DMS153 (cell line): ENCODE measurements at regions not wholly inside any gene's neighbourhood (a gene's known extent, or its start where the extent isn't known, plus 50 kb on each side); places are given as distances from the start of the nearest gene placed in this dataset.

Experiments used
- DNase-seq: peaks from one replicate; lab custom pipeline; 2025; lab: John Stamatoyannopoulos, UW

DNA sequence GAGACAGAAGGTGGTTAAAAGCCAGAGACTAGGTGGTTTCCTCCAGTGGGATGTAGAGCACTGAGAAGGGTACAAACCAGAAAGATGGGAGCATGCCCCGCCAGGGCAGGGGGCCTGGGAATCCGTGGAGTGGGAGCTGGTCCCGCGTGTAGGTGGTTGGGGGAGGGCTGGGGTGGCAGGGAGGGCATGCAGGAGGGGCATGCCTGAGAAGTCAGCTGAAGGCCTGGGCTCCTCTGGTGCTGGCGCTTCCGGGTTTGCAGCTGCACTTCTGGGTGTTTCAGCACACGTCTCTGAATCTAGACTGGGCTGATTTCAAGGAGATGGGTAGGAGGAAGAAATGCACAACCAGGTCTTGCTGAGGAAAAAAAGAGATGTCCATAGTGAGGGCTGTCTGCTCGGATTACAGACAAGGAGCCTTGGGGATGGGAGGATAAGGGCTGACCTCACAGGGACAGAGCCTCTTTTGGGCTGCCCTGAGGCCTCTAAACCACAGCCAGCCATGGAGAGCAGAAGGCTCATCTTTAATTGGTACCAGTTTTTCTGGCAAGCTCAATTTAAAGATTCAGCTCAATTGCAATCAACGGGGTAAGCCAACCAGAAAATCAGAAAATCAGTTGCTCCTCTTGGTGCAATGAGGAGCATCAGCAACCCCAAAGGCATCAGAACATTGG is 151.9 kb downstream of the FAM43A start:
- DNase-seq = no peak

GRCh38 chr3:194838236-194838635 is 152.6 kb downstream of the FAM43A start:
- no peak for DNase-seq

DNA sequence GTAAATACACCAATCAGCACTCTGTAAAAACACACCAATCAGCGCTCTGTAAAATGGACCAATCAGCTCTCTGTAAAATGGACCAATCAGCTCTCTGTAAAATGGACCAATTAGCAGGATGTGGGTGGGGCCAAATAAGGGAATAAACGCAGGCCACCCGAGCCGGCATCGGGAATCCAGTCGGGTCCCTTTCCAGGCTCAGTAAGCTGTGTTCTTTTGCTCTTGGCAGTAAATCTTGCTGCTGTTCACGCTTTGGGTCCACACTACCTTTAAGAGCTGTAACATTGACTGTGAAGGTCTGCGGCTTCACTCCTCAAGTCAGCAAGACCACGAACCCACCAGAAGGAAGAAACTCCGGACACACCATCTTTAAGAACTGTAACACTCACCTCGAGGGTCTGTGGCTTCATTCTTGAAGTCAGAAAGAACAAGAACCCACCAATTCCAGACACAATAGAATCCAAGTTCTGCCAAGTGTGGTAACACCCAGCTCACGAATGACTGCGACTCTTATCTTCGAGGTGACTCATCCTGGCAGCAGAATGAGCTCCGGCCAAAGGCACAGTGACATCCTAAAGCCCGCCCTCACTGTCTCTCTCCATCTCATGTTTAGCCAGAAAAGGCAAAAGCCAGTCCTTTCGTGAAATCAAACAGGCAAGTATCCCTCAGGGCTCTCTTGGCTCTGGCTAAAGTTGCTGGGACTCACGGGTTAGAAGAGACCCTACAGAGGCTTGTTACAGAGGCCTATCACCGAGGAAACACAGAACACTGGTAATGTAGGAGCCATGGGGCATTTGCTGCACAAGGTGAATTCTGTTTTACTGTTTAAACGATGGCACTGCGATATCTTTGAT is 155.2 kb downstream of the FAM43A start:
- no peak for DNase-seq

DNA sequence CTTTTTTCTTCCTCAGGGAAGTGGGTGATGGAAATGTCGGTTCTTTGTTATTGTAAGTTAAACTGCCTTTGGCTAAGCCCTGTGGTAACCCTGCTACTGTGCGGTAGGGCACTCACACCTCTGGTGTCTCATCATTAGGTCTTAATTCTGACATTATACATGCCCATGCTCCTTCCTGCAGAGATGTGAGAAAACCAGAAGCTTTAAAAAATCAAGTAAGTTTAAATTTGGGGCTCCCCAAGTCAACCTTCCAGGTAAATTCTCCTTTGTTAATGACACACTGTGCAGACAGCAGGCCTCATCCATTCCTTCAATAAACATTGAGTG is 155.8 kb downstream of the FAM43A start:
- no peak for DNase-seq

DNA sequence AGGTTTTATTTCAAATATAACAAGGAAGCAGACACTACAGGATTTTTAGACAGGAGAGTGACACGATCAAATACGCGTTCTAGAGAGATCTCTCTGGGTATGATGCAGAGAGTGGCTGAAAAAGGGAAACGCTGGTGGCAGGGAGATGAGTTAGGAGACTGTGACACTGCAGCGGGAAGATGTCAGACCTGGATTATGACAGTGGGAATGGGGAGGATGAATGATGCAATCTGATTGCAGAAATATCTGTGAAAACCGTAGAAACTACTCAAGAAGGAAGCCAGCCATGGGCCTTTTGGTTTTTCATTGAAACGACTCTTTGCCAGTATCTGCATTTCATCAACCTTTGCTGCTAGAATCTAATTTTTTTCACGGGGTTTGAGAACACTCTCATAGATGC is 157.9 kb downstream of the FAM43A start:
- DNase-seq = no peak

GRCh38 chr3:194844046-194844445 is 158.4 kb downstream of the FAM43A start:
- no peak for DNase-seq

DNA sequence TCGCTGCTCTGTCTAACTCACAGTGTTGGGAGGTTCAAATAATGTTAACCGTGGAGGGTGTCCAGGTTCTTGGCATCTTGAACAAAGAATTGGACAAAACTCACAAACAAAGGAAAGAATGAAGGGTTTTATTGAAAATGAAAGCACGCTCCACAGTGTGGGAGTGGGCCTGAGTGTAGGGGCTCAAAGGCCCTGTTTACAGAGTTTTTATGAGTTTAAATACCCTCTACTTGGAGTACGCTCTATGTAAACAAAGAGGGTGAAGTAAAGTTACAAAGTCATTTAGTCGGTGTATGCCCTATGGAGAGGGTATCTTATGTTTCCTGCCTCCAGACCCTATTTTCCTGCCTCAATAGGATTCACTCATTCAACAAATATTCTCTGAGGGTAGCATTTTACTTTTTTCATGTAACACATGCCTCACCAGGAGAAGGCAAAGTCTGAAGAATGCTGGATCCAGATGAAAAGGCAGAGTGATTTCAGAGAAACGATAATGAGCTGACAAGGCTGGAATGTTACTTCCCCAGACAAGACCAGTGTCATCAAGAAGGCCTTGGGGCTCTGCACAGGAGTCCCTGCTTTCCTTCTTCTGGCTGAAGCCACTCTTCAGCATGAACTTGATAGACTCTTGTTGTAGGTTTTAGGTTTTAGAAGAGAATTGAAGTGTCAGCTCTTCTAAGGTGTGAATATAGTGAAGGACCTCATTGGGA is 163.6 kb downstream of the FAM43A start:
- no peak for DNase-seq

DNA sequence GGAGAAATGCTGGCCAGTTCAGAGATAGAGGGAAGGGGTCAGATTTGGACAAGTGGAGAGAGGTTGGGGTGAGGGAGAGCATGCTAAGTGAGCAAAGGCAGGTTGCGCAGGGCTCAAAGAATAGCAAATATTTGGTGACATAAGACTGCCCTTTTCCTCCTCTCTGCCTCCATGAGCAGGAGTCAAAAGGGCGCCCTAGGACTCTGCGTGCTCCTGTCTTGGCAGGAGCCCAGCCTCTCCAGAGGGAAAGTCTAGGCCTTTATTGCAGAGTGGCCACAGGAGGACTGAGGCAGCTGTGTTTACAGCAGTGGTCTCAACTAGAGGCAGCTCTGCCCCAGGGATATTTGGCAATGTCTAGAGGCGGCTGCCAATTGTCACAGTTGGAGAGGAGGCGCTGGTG is 165.6 kb downstream of the FAM43A start:
- DNase-seq = peak; percentile 54

- DNase-seq = no peak
These were observed 166.3 kb downstream of the FAM43A start for GRCh38 chr3:194851941-194852340.

GRCh38 chr3:194852345-194852744 is 166.7 kb downstream of the FAM43A start:
- no peak for DNase-seq

GRCh38 chr3:194852831-194853508 is 167.3 kb downstream of the FAM43A start:
- DNase-seq = peak; percentile 60

GRCh38 chr3:194854206-194854605 is 168.5 kb downstream of the FAM43A start:
- DNase-seq = no peak

GRCh38 chr3:194854659-194855390 is 169.1 kb downstream of the FAM43A start:
- DNase-seq = no peak

GRCh38 chr3:194856296-194856695 is 170.6 kb downstream of the FAM43A start:
- no peak for DNase-seq

DNA sequence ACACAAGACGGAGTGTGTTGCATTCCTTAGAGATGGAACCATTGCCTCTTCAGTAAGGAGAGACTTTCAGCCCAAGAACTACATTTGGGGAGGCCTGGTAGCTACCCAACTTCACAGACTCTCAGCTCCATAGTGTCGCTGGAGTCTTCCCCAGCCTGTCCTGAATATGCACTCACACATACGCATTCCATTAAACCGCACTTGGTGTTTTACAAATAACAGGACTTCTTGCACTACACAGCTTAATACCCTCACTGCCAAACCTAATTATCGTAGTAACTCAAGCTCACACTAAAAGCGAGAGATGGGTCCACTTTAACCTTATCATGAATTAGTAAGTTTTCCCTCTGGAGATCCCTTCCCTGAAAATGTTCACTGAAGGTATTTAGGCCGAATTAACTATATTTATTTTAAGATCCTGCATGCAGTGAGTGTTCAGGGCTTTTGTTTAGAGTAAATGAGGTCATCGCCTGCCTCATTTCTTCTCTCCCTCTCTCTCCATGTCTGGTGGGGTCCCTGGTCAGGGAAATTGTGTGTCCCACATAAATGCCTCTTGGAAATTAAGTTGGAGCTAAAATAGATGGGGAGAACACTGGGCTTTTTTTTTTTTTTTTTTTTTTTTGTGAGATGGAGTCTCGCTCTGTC is 171.9 kb downstream of the FAM43A start:
- DNase-seq = no peak

- DNase-seq = no peak
These were observed 172.7 kb downstream of the FAM43A start for GRCh38 chr3:194858382-194858781.

- no peak for DNase-seq
These were observed 175.0 kb downstream of the FAM43A start for GRCh38 chr3:194860725-194861124.

DNA sequence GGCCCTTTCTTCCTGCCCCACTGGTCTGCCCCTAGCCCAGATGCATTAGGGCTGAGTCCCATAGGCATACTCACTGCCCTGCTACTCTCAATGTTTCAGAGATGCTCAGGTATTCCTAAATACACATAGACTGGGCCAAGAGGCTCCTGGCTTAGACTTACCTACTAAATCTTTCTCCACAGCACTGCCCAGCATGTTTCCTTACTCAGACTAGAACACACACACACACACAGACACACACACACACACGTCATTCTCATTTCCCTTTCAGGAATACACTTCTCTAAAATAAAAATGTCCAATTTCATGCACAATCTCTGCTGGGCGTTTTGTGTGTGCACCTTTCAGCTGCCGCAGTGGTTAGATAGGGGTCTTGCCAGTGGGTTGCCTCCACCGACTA is 175.7 kb downstream of the FAM43A start:
- DNase-seq = no peak

GRCh38 chr3:194865061-194865460 is 179.4 kb downstream of the FAM43A start:
- no peak for DNase-seq

- DNase-seq = no peak
These were observed 179.9 kb downstream of the FAM43A start for GRCh38 chr3:194865615-194866014.

DNA sequence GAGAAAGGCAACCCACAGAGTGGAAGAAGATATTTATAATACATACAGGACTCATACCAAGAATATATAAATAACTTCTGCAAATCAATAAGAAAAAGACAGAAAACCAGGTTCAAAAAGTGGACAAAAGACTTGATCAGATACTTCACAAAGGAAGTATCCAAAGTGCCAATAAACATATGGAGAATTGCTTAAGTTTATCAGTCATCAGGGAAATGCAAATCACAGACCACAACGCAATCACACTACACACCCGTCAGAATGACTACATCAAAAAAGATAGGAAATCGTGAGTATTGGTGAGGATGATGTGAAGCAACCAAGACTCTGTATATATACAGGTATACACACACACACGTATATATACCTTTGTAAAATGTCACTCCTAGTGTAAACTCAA is 180.6 kb downstream of the FAM43A start:
- no peak for DNase-seq
